ENCODE measurements at regions not wholly inside any gene's neighbourhood (a gene's known extent, or its start where the extent isn't known, plus 50 kb on each side); places are given as distances from the start of the nearest gene placed in this dataset.
A peak's percentile ranks its signal among the peaks of the same experiment; 100 is the strongest.

- H3K4me3 ChIP-seq = no peak overlapping the region
- no peak overlapping the region; a peak in 1 of 22 replicates for H3K27ac ChIP-seq
- peaks cover 0 to 25% (median 0%) of the 10 kb centered on the region in 11 experiments; a peak in 9 of 22 replicates for H3K9me3 ChIP-seq (replicated peaks in 1 of 11)
- H3K36me3 ChIP-seq = no peaks in the 10 kb centered on the region
- 0 out of 22 replicates have a peak overlapping the region, but pooled peaks of 1 of the 11 experiments have one; percentile 6 for H3K9ac ChIP-seq
- H3K4me1 ChIP-seq = peaks cover 33 to 59% (median 47%) of the 10 kb centered on the region in 10 experiments
- H3K4me2 ChIP-seq = peak overlapping the region in 2 of 11 experiments; percentile 73 to 76; a peak in 2 of 22 replicates
- TF ChIP-seq Cebpa-rat (IDR thresholded peaks at IDR 0.05) = no peak
- H4K20me1 ChIP-seq = no peaks in the 10 kb centered on the region
- H3K27me3 ChIP-seq = no peaks in the 10 kb centered on the region
These were observed 64.4 kb upstream of the NCOR2 start for GRCh38 chr12:124631681-124632256.

DNA sequence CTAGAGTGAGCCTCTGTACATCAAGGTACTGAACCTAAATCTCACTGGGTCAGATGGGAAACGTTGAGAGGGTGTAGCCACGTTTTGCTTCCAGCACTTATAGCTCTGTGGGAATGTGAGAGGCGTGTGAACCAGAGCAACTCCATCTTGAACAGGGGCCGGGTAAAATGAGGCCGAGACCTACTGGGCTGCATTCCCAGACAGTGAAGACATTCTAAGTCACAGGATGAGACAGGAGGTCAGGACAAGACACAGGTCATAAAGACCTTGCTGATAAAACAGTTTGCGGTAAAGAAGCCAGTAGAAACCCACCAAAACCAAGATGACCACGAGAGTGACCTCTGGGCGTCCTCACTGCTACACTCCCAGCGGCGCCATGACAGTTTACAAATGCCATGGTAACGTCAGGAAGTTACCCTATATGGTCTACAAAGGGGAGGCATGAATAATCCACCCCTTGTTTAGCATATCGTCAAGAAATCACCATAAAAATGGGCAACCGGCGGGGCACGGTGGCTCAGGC lies 63.4 kb upstream of the NCOR2 start:
- Histone ChIP-seq H3K27me3 (no peaks in the 10 kb centered on the region), H3K9me3 (replicated peaks in 1 of 11) (peaks cover 0 to 18% (median 0%) of the 10 kb centered on the region in 11 experiments; a peak in 9 of 22 replicates), H3K4me2 (no peak overlapping the region; a peak in 1 of 22 replicates), H4K20me1 (no peaks in the 10 kb centered on the region), H3K4me1 (peaks cover 33 to 59% (median 47%) of the 10 kb centered on the region in 10 experiments), H3K4me3 (no peak overlapping the region), H3K27ac (no peak overlapping the region), H3K36me3 (no peaks in the 10 kb centered on the region), H3K9ac (no peak overlapping the region)
- no peak for TF ChIP-seq Cebpa-rat (IDR thresholded peaks at IDR 0.05)

GRCh38 chr12:124629789-124630480 lies 62.5 kb upstream of the NCOR2 start:
- TF ChIP-seq Cebpa-rat (IDR thresholded peaks at IDR 0.05) = no peak
- Histone ChIP-seq H3K36me3 (no peaks in the 10 kb centered on the region), H3K4me3 (no peak overlapping the region), H3K4me2 (no peak overlapping the region), H3K27me3 (no peaks in the 10 kb centered on the region), H3K9ac (no peak overlapping the region), H3K9me3 (replicated peaks in 1 of 11) (peaks cover 0 to 9% (median 0%) of the 10 kb centered on the region in 11 experiments; a peak in 6 of 22 replicates), H3K27ac (0 out of 22 replicates have a peak overlapping the region, but pooled peaks of 1 of the 11 experiments have one; percentile 0), H4K20me1 (no peaks in the 10 kb centered on the region), H3K4me1 (peaks cover 36 to 60% (median 50%) of the 10 kb centered on the region in 10 experiments)

GRCh38 chr12:124629117-124629516 lies 61.7 kb upstream of the NCOR2 start:
- Histone ChIP-seq H3K9me3 (replicated peaks in 1 of 11) (peaks cover 0 to under 1% (median 0%) of the 10 kb centered on the region in 11 experiments; a peak in 1 of 22 replicates), H3K9ac (no peak overlapping the region), H3K4me1 (peaks cover 30 to 63% (median 53%) of the 10 kb centered on the region in 10 experiments), H3K36me3 (no peaks in the 10 kb centered on the region), H3K4me2 (no peak overlapping the region), H3K27me3 (no peaks in the 10 kb centered on the region), H4K20me1 (no peaks in the 10 kb centered on the region), H3K4me3 (no peak overlapping the region), H3K27ac (no peak overlapping the region)
- TF ChIP-seq Cebpa-rat (IDR thresholded peaks at IDR 0.05) = no peak

DNA sequence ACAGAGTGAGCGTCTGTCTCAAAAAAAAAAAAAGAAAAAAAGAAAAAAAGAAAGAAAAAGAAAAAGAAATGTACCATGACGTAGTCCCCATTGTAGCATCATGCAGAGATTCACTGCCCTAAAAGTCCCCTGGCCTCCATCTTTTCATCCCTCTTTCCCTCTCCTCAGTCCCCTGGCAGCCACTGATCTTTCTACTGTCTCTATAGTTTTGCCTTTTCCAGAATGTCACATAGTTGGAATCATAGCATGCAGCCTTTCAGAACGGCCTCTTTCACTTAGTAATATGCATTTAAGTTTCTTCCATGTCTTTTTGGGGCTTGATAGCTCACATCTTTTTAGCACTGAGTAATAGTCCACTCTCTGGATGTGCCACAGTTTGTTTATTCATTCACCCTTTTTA lies 60.5 kb upstream of the NCOR2 start:
- Histone ChIP-seq H3K27me3 (no peaks in the 10 kb centered on the region), H3K9ac (no peak overlapping the region), H3K27ac (no peak overlapping the region), H3K9me3 (replicated peaks in 1 of 11) (peaks cover 0 to 8% (median 0%) of the 10 kb centered on the region in 11 experiments; a peak in 5 of 22 replicates), H4K20me1 (no peaks in the 10 kb centered on the region), H3K4me3 (no peak overlapping the region), H3K4me1 (peaks cover 20 to 62% (median 45%) of the 10 kb centered on the region in 10 experiments), H3K4me2 (0 out of 22 replicates have a peak overlapping the region, but pooled peaks of 1 of the 11 experiments have one; percentile 18), H3K36me3 (no peaks in the 10 kb centered on the region)
- no peak for TF ChIP-seq Cebpa-rat (IDR thresholded peaks at IDR 0.05)

- H3K4me3 ChIP-seq = no peak overlapping the region
- peaks cover 20 to 62% (median 42%) of the 10 kb centered on the region in 10 experiments for H3K4me1 ChIP-seq
- H3K27ac ChIP-seq = peak overlapping the region in 7 of 11 experiments; percentile 49 to 80 (median 72); a peak in 12 of 22 replicates
- peak overlapping the region in 7 of 11 experiments; percentile 29 to 66 (median 44); a peak in 8 of 22 replicates for H3K9ac ChIP-seq
- peaks cover 0 to 8% (median 0%) of the 10 kb centered on the region in 11 experiments; a peak in 5 of 22 replicates for H3K9me3 ChIP-seq (replicated peaks in 1 of 11)
- H4K20me1 ChIP-seq = no peaks in the 10 kb centered on the region
- no peaks in the 10 kb centered on the region for H3K36me3 ChIP-seq
- peak overlapping the region; percentile 69 to 90 (median 82) for H3K4me2 ChIP-seq
- no peaks in the 10 kb centered on the region for H3K27me3 ChIP-seq
- no peak for TF ChIP-seq Cebpa-rat (IDR thresholded peaks at IDR 0.05)
These were observed 59.6 kb upstream of the NCOR2 start for GRCh38 chr12:124626971-124627411.

- Histone ChIP-seq H3K4me2 (peak overlapping the region; percentile 69 to 90 (median 82)), H3K9me3 (replicated peaks in 1 of 11) (peaks cover 0 to 8% (median 0%) of the 10 kb centered on the region in 11 experiments; a peak in 5 of 22 replicates), H3K4me3 (peak overlapping the region in 3 of 10 experiments; percentile 13 to 33 (median 24); a peak in 5 of 20 replicates), H3K36me3 (no peaks in the 10 kb centered on the region), H3K4me1 (peaks cover 20 to 62% (median 40%) of the 10 kb centered on the region in 10 experiments), H4K20me1 (no peaks in the 10 kb centered on the region), H3K27me3 (no peaks in the 10 kb centered on the region), H3K9ac (peak overlapping the region; percentile 1 to 68 (median 54); a peak in 16 of 22 replicates), H3K27ac (peak overlapping the region in 10 of 11 experiments; percentile 17 to 80 (median 66); a peak in 19 of 22 replicates)
- no peak for TF ChIP-seq Cebpa-rat (IDR thresholded peaks at IDR 0.05)
These were observed 58.7 kb upstream of the NCOR2 start for GRCh38 chr12:124625867-124626675.

- H3K4me1 ChIP-seq = peaks cover 20 to 62% (median 40%) of the 10 kb centered on the region in 10 experiments
These were observed 57.4 kb upstream of the NCOR2 start for GRCh38 chr12:124624823-124625222.

More at GRCh38 chr12:124624823-124625222, 57.4 kb upstream of the NCOR2 start:
- peak overlapping the region in 4 of 11 experiments; percentile 67 to 74 (median 72); a peak in 1 of 22 replicates for H3K27ac ChIP-seq
- H3K36me3 ChIP-seq = no peaks in the 10 kb centered on the region
- no peaks in the 10 kb centered on the region for H3K27me3 ChIP-seq
- H3K4me3 ChIP-seq = no peak overlapping the region
- no peak for TF ChIP-seq Cebpa-rat (IDR thresholded peaks at IDR 0.05)
- no peak overlapping the region for H3K9ac ChIP-seq
- no peaks in the 10 kb centered on the region for H4K20me1 ChIP-seq
- peak overlapping the region in 7 of 11 experiments; percentile 71 to 90 (median 86); a peak in 12 of 22 replicates for H3K4me2 ChIP-seq
- peaks cover 0 to 8% (median 0%) of the 10 kb centered on the region in 11 experiments; a peak in 5 of 22 replicates for H3K9me3 ChIP-seq (replicated peaks in 1 of 11)
